DMS153 (cell line): ENCODE measurements at regions not wholly inside any gene's neighbourhood (a gene's known extent, or its start where the extent isn't known, plus 50 kb on each side); places are given as distances from the start of the nearest gene placed in this dataset.

Experiments used
- DNase-seq: peaks from one replicate; lab custom pipeline; 2025; lab: John Stamatoyannopoulos, UW

DNA sequence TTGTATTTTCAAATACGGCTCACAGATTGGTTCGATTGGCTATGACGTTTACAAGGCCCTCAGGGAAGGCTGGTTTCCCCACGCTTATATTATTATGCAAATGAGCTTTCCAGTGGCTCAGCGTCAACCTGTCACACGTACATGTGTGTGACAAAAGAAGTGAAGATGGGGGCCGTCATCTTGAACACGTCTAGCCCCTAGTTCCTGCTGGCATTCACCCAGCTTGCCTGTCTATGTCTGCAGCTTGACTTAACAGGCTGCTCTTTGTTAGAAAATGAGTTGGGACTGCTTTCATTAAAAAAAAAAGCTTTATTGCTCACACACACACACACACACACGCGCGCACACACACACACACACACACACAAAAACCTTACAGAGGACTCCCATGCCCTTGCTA lies 283.6 kb upstream of the CTSO start:
- no peak for DNase-seq

DNA sequence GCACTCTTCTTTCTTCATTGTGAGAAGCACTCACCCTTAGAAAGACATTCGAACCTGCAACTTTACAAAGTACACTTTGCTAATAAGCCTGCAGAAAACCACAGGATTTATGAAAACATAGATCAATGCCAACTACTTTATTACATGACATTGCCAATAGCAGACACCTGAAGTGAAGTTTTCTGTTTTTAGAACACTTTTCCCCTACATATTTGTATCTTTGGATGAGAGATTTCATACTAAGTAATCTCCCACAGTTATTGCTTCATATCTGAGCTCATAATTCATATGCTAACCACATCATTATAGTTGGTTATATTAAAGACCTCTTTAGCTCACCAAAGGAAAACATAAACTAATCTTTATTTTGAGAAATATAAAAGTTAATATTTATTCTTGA lies 276.5 kb upstream of the CTSO start:
- no peak for DNase-seq

DNA sequence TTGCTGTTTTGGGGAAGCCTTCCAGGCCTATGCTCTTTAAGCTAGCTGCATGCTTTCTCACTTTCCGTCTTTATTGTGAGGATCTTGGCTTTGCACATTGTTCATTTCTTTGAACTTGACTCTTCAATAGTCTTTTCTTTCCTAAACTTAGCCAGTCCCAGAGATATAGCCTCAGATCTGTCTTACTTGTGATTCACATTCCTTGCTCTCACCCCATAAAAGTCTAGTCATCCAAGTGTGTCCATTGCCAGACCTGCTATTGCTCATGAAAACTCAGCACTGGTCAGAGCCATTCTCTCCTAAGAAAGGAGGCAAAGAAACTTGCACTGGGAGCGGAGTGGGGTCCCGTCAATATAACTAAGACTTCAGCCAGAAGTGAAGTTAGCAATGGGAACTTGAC lies 275.0 kb upstream of the CTSO start:
- DNase-seq: no peak

DNA sequence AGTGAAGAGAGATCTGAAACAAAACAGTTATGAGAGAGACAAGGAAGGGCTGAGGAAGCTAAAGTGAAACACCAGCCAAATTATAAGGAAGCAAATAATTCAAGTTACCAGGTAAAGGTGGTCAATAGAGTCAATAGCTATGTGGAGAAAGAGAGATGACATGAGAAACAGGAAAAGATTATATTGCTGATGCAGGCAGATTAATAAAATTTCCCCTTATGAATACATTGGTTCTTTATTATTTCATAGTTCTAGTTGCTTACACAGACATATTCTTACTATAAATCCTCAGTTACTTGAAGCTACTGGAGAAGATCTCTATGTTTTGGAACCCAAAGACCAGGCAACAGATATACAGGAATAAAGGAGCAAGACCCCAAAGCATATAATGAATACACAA lies 273.7 kb upstream of the CTSO start:
- no peak for DNase-seq

DNA sequence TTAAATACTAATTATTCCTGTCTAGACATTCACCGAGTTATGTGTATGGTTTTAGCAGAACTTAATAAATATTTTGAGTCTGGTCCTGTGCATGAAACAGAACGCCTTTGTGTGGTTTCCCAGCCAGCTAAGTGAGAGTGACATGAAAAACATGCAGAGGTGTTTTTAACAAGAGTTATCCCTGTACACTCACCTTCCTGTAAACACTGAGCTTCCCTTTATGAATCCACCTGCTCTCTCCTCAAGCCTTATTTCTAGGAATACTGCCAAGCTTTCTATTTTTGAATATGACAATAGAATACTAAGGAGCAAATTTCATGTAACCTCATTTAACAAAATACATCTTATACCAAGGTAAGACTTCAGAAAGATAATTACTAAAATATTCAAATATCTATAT lies 270.3 kb upstream of the CTSO start:
- DNase-seq: peak; percentile 61

DNA sequence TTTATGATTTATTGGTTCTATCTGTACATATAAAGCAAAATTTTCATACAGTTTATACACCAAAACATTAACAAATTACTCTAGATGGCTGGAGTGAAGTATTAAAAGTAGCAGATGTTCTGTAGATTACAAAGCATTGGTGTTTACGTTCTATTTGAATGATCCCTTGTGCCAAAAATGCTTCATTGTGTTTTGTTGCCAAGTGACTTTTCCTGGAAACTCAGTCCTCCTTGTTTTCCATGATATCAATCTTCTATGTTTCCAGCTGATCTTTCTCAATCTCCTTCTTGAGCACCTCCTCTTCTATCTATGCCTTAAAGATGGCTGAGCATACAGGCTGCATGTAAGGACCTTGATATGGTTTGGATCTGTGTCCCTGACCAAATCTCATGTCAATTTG lies 263.6 kb upstream of the CTSO start:
- DNase-seq: no peak

DNA sequence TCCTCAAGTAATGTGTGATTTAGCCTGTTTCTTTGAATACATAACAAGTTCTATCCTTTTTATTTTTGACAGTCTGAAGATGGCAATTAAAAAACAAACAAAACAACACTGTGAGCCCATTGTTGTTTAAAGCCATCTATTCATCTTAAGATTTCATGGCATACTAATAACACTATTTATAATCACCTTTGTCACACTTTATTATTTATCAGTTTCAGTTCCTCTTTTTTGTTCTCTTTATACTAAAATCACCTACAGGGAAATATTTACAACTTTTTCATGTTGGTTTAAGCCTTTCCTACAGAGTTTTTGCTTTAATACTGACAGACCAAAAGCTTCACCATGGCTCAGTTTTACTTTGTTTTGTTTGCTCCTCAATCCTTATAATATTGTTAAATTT lies 247.4 kb upstream of the CTSO start:
- no peak for DNase-seq

DNA sequence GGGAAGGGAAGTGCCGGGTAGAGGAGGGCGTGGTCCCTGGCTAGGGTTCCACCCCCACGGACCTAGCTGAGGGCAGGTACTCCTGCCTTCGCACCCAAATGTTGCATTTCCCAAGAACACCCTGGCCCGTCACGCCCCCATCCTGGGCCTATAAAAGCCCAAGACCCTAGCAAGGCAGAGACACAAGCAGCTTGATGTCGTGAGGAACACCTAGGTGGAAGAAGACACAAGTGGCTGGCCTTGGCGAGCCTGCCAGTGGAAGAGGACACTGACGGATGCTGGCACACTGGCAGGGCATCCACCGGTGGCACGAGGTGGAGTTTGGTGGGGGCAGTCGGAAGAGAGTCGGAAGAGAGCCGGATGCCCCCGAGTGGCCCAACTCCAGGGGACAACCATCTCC lies 244.8 kb upstream of the CTSO start:
- no peak for DNase-seq

DNA sequence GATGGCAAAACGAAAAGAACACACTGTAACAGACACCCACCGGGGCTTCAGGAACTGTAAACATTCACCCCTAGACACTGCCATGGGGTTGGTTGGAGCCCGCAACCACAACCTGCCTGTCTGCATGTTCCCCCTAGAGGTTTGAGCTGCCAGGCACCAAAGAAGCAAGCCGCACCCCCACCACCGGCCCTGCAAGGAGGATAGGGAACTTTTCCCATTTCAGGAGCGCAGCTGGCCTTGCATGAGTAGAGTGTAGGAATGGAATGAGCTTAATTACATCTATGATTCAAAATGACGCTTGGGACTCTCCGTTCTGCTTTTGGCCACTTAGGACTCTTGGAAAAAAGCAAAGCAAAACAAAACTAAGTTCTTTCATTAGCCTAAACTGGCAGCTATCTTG lies 243.6 kb upstream of the CTSO start:
- DNase-seq: no peak

DNA sequence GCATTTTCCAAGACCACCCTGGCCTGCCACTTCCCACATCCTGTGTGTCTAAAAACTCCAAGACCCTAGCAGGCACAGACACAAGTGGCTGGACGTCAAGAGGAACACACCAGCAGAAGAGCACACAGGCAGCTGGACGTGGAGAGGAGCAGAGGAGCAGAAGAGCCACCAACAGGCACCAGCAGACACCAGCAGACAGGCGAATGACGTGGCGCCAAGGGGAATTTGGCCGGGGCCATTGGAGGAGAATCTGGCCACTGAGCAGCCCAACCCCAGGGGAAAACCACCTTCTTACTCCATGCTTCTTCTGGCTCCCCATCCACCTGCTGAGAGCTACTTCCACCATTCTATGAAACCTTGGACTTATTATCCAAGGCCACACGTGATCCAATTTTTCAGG lies 243.1 kb upstream of the CTSO start:
- no peak for DNase-seq

DNA sequence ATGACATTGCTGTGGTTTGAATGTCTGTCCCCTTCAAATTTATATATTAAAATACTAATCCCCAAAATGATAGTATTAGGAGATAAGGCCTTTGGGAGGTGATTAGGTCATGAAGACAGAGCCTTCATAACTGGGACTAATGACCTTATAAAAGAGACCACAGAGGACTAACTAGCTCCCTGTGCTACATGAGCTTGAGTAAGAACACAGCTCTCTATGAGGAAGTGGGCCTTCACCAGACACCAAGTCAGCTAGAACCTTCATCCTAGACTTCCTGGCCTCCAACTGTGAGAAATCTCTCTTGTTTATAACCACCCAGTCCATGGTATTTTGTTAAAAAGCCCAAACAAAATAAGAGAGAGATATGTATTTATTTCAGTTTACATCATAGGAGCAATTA lies 242.2 kb upstream of the CTSO start:
- no peak for DNase-seq

DNA sequence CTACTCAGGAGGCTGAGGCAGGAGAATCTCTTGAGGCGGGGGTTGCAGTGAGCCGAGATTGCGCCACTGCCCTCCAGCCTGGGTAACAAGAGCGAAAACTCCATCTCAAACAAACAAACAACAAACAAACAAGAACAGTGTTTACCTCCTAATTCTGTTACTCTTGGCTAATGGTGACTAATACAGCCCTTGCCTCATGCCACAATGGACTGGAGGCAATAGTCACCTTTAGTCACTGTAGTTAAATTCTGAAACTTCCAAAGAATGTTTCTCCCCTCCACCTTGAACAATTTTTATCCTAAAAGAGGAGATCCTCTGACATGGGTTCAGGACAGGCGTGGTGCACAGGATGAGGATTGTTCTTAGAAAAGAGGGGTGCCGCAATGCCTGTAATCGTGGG lies 241.2 kb upstream of the CTSO start:
- DNase-seq: no peak

DNA sequence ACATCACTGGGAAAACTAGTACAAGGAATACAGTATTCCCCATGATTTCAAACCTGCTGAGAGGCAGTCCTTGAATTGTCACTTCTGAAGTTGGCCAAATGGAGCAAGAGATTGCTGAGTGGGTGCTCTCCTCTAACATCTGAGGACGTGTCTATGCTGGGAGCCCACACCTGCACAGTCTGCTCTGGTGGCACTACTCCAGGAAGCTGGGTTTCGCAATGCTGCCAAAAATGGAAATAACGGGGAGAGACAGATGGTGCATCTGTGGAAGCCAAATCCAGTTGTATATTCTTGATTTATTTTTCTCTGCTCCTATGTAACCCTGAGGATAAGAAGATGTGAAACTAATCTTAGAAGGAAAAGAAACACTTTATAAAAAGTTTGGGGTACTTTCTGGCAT lies 240.1 kb upstream of the CTSO start:
- no peak for DNase-seq

DNA sequence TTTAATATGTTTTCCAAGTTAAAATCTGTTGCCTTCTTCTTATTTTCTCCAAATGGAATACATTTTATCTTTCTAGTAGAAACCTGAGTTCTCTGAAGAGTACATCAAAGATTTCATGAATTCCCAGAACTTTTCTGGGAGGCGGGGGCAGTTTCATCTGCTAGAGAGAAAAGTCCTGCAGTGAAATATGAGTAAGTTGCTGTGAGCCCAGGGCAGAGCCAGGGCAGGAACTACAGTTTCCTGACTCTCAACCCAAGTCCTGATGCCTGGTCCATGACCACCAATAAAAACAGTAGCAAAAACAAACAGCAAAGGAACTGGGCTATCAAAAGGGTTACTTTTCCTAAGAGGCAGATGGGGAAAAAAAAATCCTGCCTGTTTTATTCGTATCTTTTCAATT lies 239.4 kb upstream of the CTSO start:
- DNase-seq: no peak

DNA sequence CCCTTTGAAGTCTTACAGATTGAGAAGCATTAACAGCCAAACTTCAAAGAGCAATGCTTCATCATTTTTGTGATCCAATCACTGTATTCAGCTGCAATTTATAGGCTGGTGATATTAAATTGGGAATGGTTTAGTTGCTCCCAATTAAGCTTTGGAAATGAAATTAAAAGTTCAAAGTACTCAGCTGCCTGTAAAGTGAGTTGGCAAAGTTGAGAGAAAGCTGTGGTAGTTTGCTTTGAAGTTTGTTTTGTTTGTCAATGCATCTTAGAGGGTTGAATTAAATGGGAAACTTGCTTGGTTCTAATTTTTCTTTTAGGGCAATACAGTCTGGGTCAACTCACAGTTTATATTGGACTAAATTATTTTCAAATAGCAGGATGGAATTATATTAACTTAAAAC lies 238.4 kb upstream of the CTSO start:
- no peak for DNase-seq

DNA sequence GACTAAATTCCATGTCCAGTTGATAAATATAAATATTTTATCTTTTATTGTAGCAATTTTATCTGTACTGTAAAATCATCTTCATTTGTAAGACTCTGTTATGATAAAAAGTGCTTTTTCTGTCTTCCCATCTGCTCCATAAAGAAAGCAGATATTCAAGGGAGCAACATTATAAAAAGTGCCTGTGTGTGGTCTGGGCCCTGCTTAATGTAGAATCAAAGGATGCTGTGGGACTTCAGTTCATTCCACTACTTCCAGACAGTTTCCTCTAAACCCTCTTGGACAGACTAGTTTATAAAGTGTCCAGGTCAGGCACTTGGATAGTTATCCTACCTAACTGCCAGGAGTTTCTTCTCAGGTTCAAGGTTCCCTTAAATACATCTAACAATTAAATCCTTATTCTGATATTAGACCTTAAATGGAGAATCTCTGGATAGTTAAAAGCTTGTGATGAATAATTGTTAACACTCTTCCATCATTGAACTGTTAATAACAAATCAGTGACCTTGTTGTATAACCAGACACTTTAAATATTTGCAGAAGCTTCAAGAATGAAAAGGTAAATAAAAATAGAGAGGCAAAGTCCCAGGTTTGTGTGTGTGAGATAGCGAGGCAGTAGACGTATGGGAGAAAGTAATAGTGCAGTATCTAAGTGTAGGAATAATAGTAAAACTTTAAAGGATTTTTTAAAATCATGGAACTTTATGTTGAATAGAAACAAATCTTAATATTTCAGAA lies 237.5 kb upstream of the CTSO start:
- no peak for DNase-seq

DNA sequence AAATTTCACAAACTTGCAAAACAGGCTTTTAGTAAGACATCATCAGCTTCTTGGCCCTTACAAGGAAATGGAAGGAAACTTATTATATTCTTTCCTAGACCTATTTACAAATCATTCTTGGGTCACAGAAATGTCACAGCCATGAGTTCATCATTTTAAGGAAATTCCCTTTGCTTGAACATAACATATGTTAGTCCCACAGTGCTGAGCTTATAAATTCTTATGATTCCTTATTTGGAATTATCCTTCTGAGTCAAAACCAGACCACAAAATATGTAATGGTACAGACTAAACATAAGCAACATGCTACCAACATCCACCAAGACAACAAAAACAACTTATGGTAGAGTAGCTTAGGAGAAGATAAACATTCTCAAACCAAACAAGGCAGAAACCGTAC lies 236.9 kb upstream of the CTSO start:
- no peak for DNase-seq

DNA sequence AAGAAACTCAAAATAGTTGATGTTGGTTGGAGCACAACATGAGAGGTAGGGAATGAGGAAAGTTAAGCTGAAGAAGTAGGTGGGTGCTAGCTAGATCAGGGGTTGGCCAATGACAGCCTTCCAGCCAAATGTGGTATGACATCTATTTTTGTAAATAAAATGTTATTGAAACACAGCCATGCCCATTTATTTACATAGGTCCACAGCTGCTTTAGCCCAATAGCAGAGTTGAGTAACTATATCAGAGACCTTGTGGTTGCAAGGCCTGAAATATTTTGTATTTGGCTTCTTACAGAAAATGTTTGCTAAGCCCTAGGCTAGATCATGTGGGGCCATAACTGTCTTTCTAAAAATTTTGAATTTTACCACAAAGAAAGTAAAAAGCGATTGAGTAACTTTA lies 234.9 kb upstream of the CTSO start:
- no peak for DNase-seq

DNA sequence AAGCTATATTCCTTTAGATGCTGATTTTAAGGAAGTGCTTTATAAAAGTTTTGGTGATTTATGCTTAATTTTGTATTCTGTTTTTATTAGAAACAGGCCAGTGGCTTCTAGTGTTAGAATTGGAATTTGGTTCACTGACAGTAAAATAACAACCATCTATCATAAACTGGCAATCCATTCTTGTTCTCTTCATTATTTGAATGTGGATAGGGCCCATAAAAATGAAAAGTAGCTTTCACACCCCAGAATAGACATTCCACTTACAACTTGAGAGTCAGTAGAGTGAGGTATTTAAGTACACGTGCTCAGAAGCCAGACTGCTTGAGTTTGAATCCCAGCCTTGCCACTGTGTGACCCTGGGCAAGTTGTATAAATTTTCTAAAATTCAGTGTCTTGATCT lies 232.4 kb upstream of the CTSO start:
- no peak for DNase-seq

DNA sequence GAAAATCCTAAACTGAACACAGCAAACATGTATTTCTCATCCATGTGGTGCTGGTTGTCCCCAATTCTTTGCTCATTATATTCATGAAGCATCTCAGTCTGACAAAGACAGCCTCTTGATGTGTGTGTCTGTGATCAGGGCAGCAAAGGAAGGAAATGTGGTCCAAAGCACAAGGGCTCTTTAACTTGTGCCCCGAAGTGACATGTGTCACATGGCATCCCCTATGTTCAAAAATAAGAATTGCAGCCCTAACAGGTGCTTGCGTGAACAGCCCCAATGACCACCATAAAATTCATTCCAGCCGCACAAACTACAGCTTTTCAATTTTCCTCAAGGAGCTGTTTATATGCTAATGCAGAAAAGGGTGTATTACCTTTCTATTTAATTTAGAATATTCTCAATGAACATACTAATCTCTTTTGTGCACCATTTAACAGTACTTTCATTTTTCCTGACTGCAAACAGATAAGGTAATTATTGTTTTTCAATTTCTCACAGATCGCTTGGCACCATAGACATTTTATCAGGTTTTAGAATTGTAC lies 231.9 kb upstream of the CTSO start:
- DNase-seq: no peak

DNA sequence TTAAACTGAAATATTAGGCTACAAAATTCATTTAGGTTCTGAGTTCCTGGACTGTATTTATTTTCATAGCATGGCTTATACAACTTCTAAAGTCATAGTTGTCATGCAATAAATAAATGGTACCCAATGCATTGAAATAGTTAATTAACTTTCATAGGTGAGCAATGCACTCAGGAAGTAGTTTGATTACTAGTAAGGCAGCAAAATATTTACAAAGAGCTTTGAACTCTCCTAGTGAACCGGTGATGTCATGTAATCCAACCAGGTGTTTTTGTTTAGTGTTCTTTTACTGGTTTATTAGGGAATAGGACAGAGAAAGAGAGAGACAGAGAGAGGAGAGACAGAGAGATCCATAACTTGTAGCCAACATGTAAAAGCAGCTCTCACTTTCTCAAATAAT lies 228.6 kb upstream of the CTSO start:
- DNase-seq: peak; percentile 56

DNA sequence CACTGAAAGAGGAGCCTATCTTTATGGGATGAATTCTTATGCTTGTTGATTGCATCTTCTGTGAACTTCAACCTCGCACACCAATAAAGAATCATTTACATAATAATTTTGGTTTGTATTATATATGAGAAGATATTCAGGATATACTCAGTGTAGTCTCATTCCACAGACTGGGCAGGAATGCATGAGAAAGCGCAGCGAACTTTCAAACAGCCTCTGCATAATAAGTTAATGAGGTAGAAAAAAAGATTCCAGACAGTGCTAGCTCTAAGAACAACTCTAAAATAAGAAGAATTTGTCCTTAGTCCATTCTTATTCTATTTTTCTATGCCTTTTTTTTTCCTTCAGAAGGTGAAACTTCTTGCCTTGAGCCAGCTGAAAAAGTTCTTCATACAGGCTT lies 224.3 kb upstream of the CTSO start:
- DNase-seq: no peak

DNA sequence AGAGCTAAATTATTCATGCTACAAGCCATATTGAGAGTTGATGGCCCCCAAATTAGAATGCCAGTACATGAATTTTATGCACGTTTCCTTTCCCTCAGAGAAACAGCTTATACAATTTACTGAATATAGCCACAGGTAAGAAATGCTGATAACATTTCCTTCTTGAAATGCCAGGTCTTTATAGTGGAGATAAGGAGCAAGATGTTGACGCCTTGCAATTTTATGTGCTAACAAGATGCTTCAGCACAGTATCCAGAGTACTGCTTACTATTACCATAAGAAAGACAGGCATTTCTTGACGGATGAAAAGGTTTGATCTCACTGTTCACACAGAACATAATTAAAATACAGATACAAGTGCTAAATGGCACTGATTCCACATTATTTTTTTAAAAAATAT lies 223.2 kb upstream of the CTSO start:
- DNase-seq: no peak

DNA sequence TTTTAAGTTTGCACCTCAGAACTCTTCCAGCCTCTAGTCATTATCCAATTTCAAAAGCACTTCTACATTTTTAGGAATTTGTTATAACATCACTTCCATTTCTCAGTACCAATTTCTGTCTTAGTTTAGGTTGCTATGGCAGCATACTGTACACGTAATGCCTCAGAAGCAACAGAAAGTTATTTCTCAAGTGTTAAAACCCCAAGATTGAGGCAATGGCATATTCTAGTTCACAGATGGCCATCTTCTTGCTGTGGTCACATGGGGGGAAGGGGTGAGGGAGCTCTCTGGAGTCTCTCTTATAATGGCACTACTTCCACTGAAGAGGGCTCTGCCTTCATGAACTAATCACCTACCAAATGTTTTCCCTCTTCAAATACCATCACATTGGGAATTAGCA lies 220.3 kb upstream of the CTSO start:
- no peak for DNase-seq

DNA sequence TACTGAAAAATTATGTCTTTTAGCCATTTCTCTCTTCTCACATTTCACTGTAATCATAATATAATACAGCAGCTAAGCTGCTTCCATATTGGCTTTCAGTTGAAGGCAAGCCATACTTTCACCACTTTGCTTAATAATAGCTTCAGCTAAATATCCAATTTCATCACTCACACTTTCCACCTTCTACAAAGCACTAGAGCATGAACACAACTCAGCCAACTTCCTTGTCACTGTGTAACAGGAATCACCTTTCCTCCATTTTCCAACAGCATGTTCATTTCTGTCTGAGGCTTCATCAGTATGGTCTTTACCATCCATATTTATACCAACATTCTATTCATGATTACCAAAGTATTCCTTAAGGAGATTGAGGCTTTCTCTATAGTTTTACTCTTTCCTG lies 219.8 kb upstream of the CTSO start:
- DNase-seq: no peak
